Transverse colon (tissue), 4 donors: ENCODE measurements at regions not wholly inside any gene's neighbourhood (a gene's known extent, or its start where the extent isn't known, plus 50 kb on each side); places are given as distances from the start of the nearest gene placed in this dataset.

Experiments used
- EP300 ChIP-seq: sonication (generic); formaldehyde crosslinking; IDR thresholded peaks from one replicate; pipeline ENCODE4 v1.6.1; 2017; ENCODE audit warnings: antibody characterized with exemption, low read depth
- POLR2A ChIP-seq: fragments of 450-650 bp; IDR thresholded peaks from one replicate; pipeline ENCODE4 v1.6.1; 2016; ENCODE audit warnings: antibody characterized with exemption, mild to moderate bottlenecking, moderate library complexity
- POLR2AphosphoS5 ChIP-seq, 3 donors: sonication (generic); formaldehyde crosslinking; IDR thresholded peaks; one replicate each; pipeline ENCODE4 v1.6.1; 2016; ENCODE audit warnings: antibody characterized with exemption in 3 of 3
- TF ChIP-seq, protein P1 (sequence below), 5 experiments: fragments of 200-600 bp in 3 of 5; fragments of 450-650 bp in 2 of 5; sonication (generic) in 3 of 5; IDR thresholded peaks; 1 replicate in 2 of 5; 2 replicates in 3 of 5; pipeline ENCODE4 v1.5.1; 2016 to 2017; ENCODE audit warnings: antibody characterized with exemption in 5 of 5, inconsistent platforms in 3 of 5, mild to moderate bottlenecking in 2 of 5, moderate library complexity in 1 of 5

DNA sequence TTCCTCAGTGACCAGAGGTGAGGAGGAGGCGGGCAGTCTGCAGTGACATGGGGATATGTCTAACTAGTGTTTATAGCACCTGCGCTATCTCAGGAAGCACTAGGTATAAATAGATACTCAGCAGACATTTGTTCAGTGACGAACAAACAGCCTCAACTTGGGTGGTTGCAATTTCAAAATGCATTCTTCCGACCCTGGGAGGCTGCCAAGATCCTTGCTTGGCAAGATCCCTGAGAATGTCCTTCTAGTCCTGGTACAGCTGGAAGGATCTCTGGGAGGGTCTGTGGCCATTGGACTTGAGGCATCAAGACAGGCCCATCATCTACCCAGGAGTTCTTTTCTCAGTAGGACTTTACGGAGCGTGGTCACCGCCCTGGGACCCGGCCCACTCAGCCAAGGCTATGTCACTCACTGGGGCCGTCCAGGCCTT is 299.5 kb downstream of the ZNF536 start:
- TF ChIP-seq, protein P1, sequence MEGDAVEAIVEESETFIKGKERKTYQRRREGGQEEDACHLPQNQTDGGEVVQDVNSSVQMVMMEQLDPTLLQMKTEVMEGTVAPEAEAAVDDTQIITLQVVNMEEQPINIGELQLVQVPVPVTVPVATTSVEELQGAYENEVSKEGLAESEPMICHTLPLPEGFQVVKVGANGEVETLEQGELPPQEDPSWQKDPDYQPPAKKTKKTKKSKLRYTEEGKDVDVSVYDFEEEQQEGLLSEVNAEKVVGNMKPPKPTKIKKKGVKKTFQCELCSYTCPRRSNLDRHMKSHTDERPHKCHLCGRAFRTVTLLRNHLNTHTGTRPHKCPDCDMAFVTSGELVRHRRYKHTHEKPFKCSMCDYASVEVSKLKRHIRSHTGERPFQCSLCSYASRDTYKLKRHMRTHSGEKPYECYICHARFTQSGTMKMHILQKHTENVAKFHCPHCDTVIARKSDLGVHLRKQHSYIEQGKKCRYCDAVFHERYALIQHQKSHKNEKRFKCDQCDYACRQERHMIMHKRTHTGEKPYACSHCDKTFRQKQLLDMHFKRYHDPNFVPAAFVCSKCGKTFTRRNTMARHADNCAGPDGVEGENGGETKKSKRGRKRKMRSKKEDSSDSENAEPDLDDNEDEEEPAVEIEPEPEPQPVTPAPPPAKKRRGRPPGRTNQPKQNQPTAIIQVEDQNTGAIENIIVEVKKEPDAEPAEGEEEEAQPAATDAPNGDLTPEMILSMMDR (IDR thresholded peaks at IDR 0.05), result no peak
- TF ChIP-seq POLR2A, result no peak
- TF ChIP-seq POLR2AphosphoS5 (IDR thresholded peaks at IDR 0.05), result no peak
- no peak for TF ChIP-seq EP300
